Neutrophil (primary cell): ENCODE measurements at regions not wholly inside any gene's neighbourhood (a gene's known extent, or its start where the extent isn't known, plus 50 kb on each side); places are given as distances from the start of the nearest gene placed in this dataset.

Source experiments
- H3K27ac ChIP-seq: fragments of 200-600 bp; sonication (generic); 2 replicates; pipeline ENCODE4 v1.5.1; 2016; ENCODE audit warnings: mild to moderate bottlenecking, moderate library complexity
- H3K27me3 ChIP-seq: fragments of 200-600 bp; sonication (generic); 2 replicates; pipeline ENCODE4 v1.6.0; 2016; ENCODE audit warnings: mild to moderate bottlenecking
- H3K36me3 ChIP-seq: fragments of 200-600 bp; sonication (generic); 2 replicates; pipeline ENCODE4 v1.5.1; 2017
- H3K4me1 ChIP-seq, 2 experiments: fragments of 200-600 bp in 1 of 2; sonication (generic) in 1 of 2; 1 replicate in 1 of 2; 2 replicates in 1 of 2; pipeline versions ENCODE4 v1.5.1 to v1.6.1; 2013 to 2016; ENCODE audit warnings: low read depth in 1 of 2, low read length in 1 of 2, mild to moderate bottlenecking in 1 of 2, moderate library complexity in 1 of 2; ENCODE audit not compliant: control insufficient read depth in 1 of 2, insufficient read depth in 1 of 2
- H3K4me3 ChIP-seq, 2 experiments: fragments of 200-600 bp in 1 of 2; sonication (generic) in 1 of 2; 1 replicate in 1 of 2; 2 replicates in 1 of 2; pipeline ENCODE4 v1.5.1; 2013 to 2016; ENCODE audit warnings: low read depth in 1 of 2, low read length in 1 of 2, mild to moderate bottlenecking in 1 of 2, moderate library complexity in 1 of 2
- H3K9me3 ChIP-seq: fragments of 200-600 bp; sonication (generic); 2 replicates; pipeline ENCODE4 v1.5.1; 2016
- CTCF ChIP-seq: fragments of 200-600 bp; sonication (generic); IDR thresholded peaks from 2 replicates; pipeline ENCODE4 v1.5.1; 2016; ENCODE audit warnings: antibody characterized with exemption

GRCh38 chr13:76523740-76524340, 362.4 kb downstream of the KCTD12 start:
- Histone ChIP-seq H3K9me3 (no peaks in the 10 kb centered on the region), H3K36me3 (no peaks in the 10 kb centered on the region), H3K4me1 (no peaks in the 10 kb centered on the region), H3K4me3 (no peak overlapping the region), H3K27me3 (no peaks in the 10 kb centered on the region), H3K27ac (no peak overlapping the region)
- TF ChIP-seq CTCF = no peak

- no peak for TF ChIP-seq CTCF
- Histone ChIP-seq H3K4me1 (no peaks in the 10 kb centered on the region), H3K27me3 (no peaks in the 10 kb centered on the region), H3K36me3 (no peaks in the 10 kb centered on the region), H3K27ac (no peak overlapping the region), H3K4me3 (no peak overlapping the region), H3K9me3 (no peaks in the 10 kb centered on the region)
These were observed 364.0 kb downstream of the KCTD12 start for GRCh38 chr13:76522083-76522755.

GRCh38 chr13:76519685-76520084, 366.5 kb downstream of the KCTD12 start:
- H3K4me1 ChIP-seq = no peaks in the 10 kb centered on the region
- H3K27me3 ChIP-seq = no peaks in the 10 kb centered on the region
- no peak overlapping the region for H3K27ac ChIP-seq
- H3K36me3 ChIP-seq = no peaks in the 10 kb centered on the region
- H3K4me3 ChIP-seq = no peak overlapping the region
- TF ChIP-seq CTCF = no peak
- H3K9me3 ChIP-seq = no peaks in the 10 kb centered on the region

- Histone ChIP-seq H3K27ac (no peak overlapping the region), H3K27me3 (no peaks in the 10 kb centered on the region), H3K9me3 (no peaks in the 10 kb centered on the region), H3K4me3 (no peak overlapping the region), H3K4me1 (no peaks in the 10 kb centered on the region), H3K36me3 (no peaks in the 10 kb centered on the region)
- TF ChIP-seq CTCF = no peak
These were observed 369.6 kb downstream of the KCTD12 start for GRCh38 chr13:76516586-76516985.

GRCh38 chr13:76516013-76516412, 370.2 kb downstream of the KCTD12 start:
- Histone ChIP-seq H3K27ac (no peak overlapping the region), H3K36me3 (no peaks in the 10 kb centered on the region), H3K4me1 (no peaks in the 10 kb centered on the region), H3K9me3 (no peaks in the 10 kb centered on the region), H3K27me3 (no peaks in the 10 kb centered on the region), H3K4me3 (no peak overlapping the region)
- no peak for TF ChIP-seq CTCF
